ENCODE measurements at regions not wholly inside any gene's neighbourhood (a gene's known extent, or its start where the extent isn't known, plus 50 kb on each side); places are given as distances from the start of the nearest gene placed in this dataset.

DNA sequence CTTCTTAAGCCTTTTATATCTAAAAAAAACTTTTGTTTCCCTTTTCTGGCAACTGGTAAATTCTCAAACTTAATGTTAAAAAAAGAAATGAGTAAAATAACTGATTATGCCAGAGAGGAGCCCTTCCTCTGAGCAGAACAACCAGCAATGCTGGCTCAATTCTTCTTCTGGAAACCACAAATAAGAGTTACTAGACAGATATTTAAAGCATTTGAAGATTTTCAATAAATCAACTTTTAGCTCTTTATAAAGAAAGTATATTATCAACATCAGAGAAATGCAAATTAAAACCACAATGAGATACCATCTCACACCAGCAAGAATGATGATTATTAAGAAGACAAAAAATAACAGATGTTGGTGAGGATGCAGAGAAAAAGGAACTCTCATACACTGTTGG is 61.1 kb upstream of the TCF21 start:
- no peak for TF ChIP-seq CTCF (IDR thresholded peaks at IDR 0.05)
- TF ChIP-seq ZFX (IDR thresholded peaks at IDR 0.05; ENCODE audit: borderline replicate concordance): no peak
